ENCODE measurements at regions not wholly inside any gene's neighbourhood (a gene's known extent, or its start where the extent isn't known, plus 50 kb on each side); places are given as distances from the start of the nearest gene placed in this dataset.

GRCh38 chrX:122184791-122185190, 999.3 kb upstream of the GRIA3 start:
- DNase-seq (ENCODE audit: low spot score in 2 of 2): no peak
- TF ChIP-seq CTCF (IDR thresholded peaks at IDR 0.05) (no peak), POLR2A (IDR thresholded peaks at IDR 0.05) (no peak)
- no peak overlapping the region for H3K4me3 ChIP-seq (ENCODE audit: low read depth, poor library complexity, severe bottlenecking)
- intact Hi-C loops (cut with DNase I; ENCODE audit: low total_unique reads): no loop called here
- WGBS, 2 donors: 42 to 43% methylated on average over 1 of the region's 1 CpG

GRCh38 chrX:122187069-122187713, 996.9 kb upstream of the GRIA3 start:
- TF ChIP-seq POLR2A (IDR thresholded peaks at IDR 0.05) (no peak), CTCF (IDR thresholded peaks at IDR 0.05) (no peak)
- DNase-seq (ENCODE audit: low spot score in 2 of 2): no peak
- no peak overlapping the region for H3K4me3 ChIP-seq (ENCODE audit: low read depth, poor library complexity, severe bottlenecking)
- intact Hi-C loops (cut with DNase I; ENCODE audit: low total_unique reads): no loop called here
- 52 to 61% methylated on average over 2 of the region's 2 CpGs for WGBS, 2 donors

GRCh38 chrX:122188751-122189150, 995.3 kb upstream of the GRIA3 start:
- H3K4me3 ChIP-seq (ENCODE audit: low read depth, poor library complexity, severe bottlenecking): no peak overlapping the region
- no peak for DNase-seq (ENCODE audit: low spot score in 2 of 2)
- no peak for TF ChIP-seq CTCF (IDR thresholded peaks at IDR 0.05)
- no peak for TF ChIP-seq POLR2A (IDR thresholded peaks at IDR 0.05)
- intact Hi-C loops (cut with DNase I; ENCODE audit: low total_unique reads): no loop called here
- WGBS, 2 donors: 59 to 79% methylated on average over 2 of the region's 2 CpGs

GRCh38 chrX:122196343-122196742, 987.7 kb upstream of the GRIA3 start:
- TF ChIP-seq POLR2A (IDR thresholded peaks at IDR 0.05) (no peak), CTCF (IDR thresholded peaks at IDR 0.05) (no peak)
- H3K4me3 ChIP-seq (ENCODE audit: low read depth, poor library complexity, severe bottlenecking): no peak overlapping the region
- intact Hi-C loops (cut with DNase I; ENCODE audit: low total_unique reads): no loop called here
- WGBS, 2 donors: 54 to 62% methylated on average over 5 of the region's 5 CpGs
- DNase-seq (ENCODE audit: low spot score in 2 of 2): no peak

- TF ChIP-seq POLR2A (IDR thresholded peaks at IDR 0.05) (no peak), CTCF (IDR thresholded peaks at IDR 0.05) (no peak)
- no peak for DNase-seq (ENCODE audit: low spot score in 2 of 2)
- no peak overlapping the region for H3K4me3 ChIP-seq (ENCODE audit: low read depth, poor library complexity, severe bottlenecking)
- WGBS, 2 donors: 53 to 66% methylated on average over 3 of the region's 3 CpGs
- intact Hi-C loops (cut with DNase I; ENCODE audit: low total_unique reads): no loop called here
Measured at GRCh38 chrX:122203399-122203798, 980.7 kb upstream of the GRIA3 start.

GRCh38 chrX:122218666-122219065, 965.4 kb upstream of the GRIA3 start:
- intact Hi-C loops (cut with DNase I; ENCODE audit: low total_unique reads): no loop called here
- no peak overlapping the region for H3K4me3 ChIP-seq (ENCODE audit: low read depth, poor library complexity, severe bottlenecking)
- WGBS, 2 donors: 62 to 71% methylated on average over 4 of the region's 4 CpGs
- no peak for DNase-seq (ENCODE audit: low spot score in 2 of 2)
- TF ChIP-seq POLR2A (IDR thresholded peaks at IDR 0.05): no peak
- no peak for TF ChIP-seq CTCF (IDR thresholded peaks at IDR 0.05)
